K562 (cell line): ENCODE measurements at regions not wholly inside any gene's neighbourhood (a gene's known extent, or its start where the extent isn't known, plus 50 kb on each side); places are given as distances from the start of the nearest gene placed in this dataset.

Experiments used
- ATAC-seq: fragments of 200-7000 bp; cut with Tn5 transposase; 3 replicates; pipeline ENCODE4 v1.9.1; 2020; ENCODE audit warnings: moderate library complexity
- BruUV-seq: library from RNA; stranded (reverse); fragments of 400-500 nt; replicated peaks from 2 replicates; lab custom pipeline; 2021; lab: Mats Ljungman, UMichigan
- CTCF ChIA-PET: fragments of 300-600 bp; formaldehyde crosslinking; extraction: SDS; loops from one replicate; lab custom pipeline; 2021; ENCODE audit warnings: low intra/inter-chr PET ratio; lab: Yijun Ruan, JAX
- POLR2A ChIA-PET: fragments of 300-600, 350-650 bp; sonication (Branson Sonifier 250); formaldehyde crosslinking; extraction: SDS; loops from one replicate; lab custom pipeline; 2021; ENCODE audit warnings: antibody characterized with exemption, inconsistent platforms; lab: Yijun Ruan, JAX
- DNase-seq, 4 experiments: peaks; one replicate each; pipeline versions ENCODE4 v3.0.0 to v3.0.0-alpha.2; 2011 to 2018; ENCODE audit warnings: low spot score in 3 of 4, mixed read lengths in 3 of 4; ENCODE audit errors: extremely low read depth in 1 of 4
- FAIRE-seq: peaks from 2 replicates; lab custom pipeline; 2011; peaks lifted over from hg19 to GRCh38; lab: Jason Lieb, UNC
- H2AFZ ChIP-seq: 2 replicates; pipeline ENCODE4 v1.6.0; 2011; ENCODE audit warnings: low read depth, low read length, control low read depth, inconsistent platforms
- H3K27ac ChIP-seq: fragments of 200-600 bp; 3 replicates; pipeline ENCODE4 v1.8.0; 2011; ENCODE audit warnings: low read depth, mild to moderate bottlenecking, control low read depth, inconsistent platforms, low read length, moderate library complexity, mixed read lengths; ENCODE audit errors: extremely low read depth
- H3K27me3 ChIP-seq, 2 experiments: fragments of 300-600 bp in 1 of 2; 2 replicates in 1 of 2; 3 replicates in 1 of 2; pipeline versions ENCODE4 v1.6.0 to v1.8.0; 2011; ENCODE audit warnings: inconsistent platforms in 2 of 2, low read length in 2 of 2, mild to moderate bottlenecking in 1 of 2, mixed read lengths in 1 of 2, moderate library complexity in 1 of 2; ENCODE audit not compliant: control insufficient read depth in 2 of 2, insufficient read depth in 2 of 2
- H3K36me3 ChIP-seq: fragments of 300-600 bp; 3 replicates; pipeline ENCODE4 v1.8.0; 2011; ENCODE audit warnings: mild to moderate bottlenecking, low read length, inconsistent platforms; ENCODE audit not compliant: control insufficient read depth, insufficient read depth
- H3K4me1 ChIP-seq, 2 experiments: fragments of 200-600 bp in 1 of 2; replicated peaks in 1 of 2; 2 replicates in 1 of 2; 3 replicates in 1 of 2; pipeline versions ENCODE4 v1.5.1 to v1.8.0; 2011; ENCODE audit warnings: inconsistent platforms in 2 of 2, low read length in 2 of 2, mild to moderate bottlenecking in 1 of 2, mixed read lengths in 1 of 2, moderate library complexity in 1 of 2; ENCODE audit not compliant: control insufficient read depth in 2 of 2, insufficient read depth in 2 of 2
- H3K4me2 ChIP-seq: 2 replicates; pipeline ENCODE4 v1.6.1; 2011; ENCODE audit warnings: low read length, control low read depth, inconsistent platforms, mixed read lengths; ENCODE audit not compliant: insufficient read depth
- H3K4me3 ChIP-seq: fragments of 200-600 bp; sonication (generic), shearing (Covaris generic); 2 replicates; pipeline ENCODE4 v1.5.1; 2016; ENCODE audit warnings: control low read depth, inconsistent platforms
- H3K79me2 ChIP-seq: fragments of 200-600 bp; 3 replicates; pipeline ENCODE4 v1.8.0; 2011; ENCODE audit warnings: low read length, inconsistent platforms; ENCODE audit not compliant: control insufficient read depth, insufficient read depth
- H3K9ac ChIP-seq, 2 experiments: 2 replicates each; pipeline versions ENCODE4 v1.6.0 to v1.6.1; 2011; ENCODE audit warnings: low read depth in 2 of 2, low read length in 2 of 2, control low read depth in 1 of 2, inconsistent platforms in 1 of 2, mild to moderate bottlenecking in 1 of 2, mixed read lengths in 1 of 2; ENCODE audit not compliant: insufficient read depth in 1 of 2
- H3K9me1 ChIP-seq: one replicate; pipeline ENCODE4 v1.6.0; 2011; ENCODE audit warnings: inconsistent platforms, mild to moderate bottlenecking, low read length, moderate library complexity; ENCODE audit not compliant: control insufficient read depth, insufficient read depth
- H3K9me3 ChIP-seq: replicated peaks from 2 replicates; pipeline ENCODE4 v1.5.1; 2011; ENCODE audit warnings: low read depth, low read length, inconsistent platforms; ENCODE audit not compliant: control insufficient read depth, insufficient read depth
- H4K20me1 ChIP-seq: replicated peaks from 2 replicates; pipeline ENCODE4 v1.6.1; 2011; ENCODE audit warnings: low read length, inconsistent platforms, mixed read lengths; ENCODE audit not compliant: control insufficient read depth, insufficient read depth
- GABPA ChIP-seq: fragments of 200-800 bp; sonication (Bioruptor generic); conservative IDR thresholded peaks from 2 replicates; pipeline ENCODE4 v1.6.1; 2016; ENCODE audit warnings: low read depth, missing genetic modification characterization, missing compliant biosample characterization
- JUN ChIP-seq, 2 experiments: sonication (generic) in 1 of 2; formaldehyde crosslinking in 1 of 2; IDR thresholded peaks; 2 replicates each; pipeline versions ENCODE4 v1.6.1 to v1.8.0; 2012 to 2022; ENCODE audit warnings: borderline replicate concordance in 2 of 2, mild to moderate bottlenecking in 2 of 2, improper control_type of control experiment in 1 of 2, low read depth in 1 of 2, low read length in 1 of 2, missing genetic modification reagents in 1 of 2
- NR1H2 ChIP-seq: sonication (generic); formaldehyde crosslinking; IDR thresholded peaks from 2 replicates; pipeline ENCODE4 v1.4.0; 2020; ENCODE audit warnings: mild to moderate bottlenecking, missing genetic modification reagents
- NR2C2 ChIP-seq, 2 experiments: fragments of 200-800 bp in 1 of 2; sonication (Bioruptor generic) in 1 of 2; sonication (generic) in 1 of 2; formaldehyde crosslinking in 1 of 2; IDR thresholded peaks; 2 replicates each; pipeline versions ENCODE4 v1.6.1 to v1.8.0; 2016 to 2022; ENCODE audit warnings: mild to moderate bottlenecking in 1 of 2, missing compliant biosample characterization in 1 of 2, missing genetic modification characterization in 1 of 2, missing genetic modification reagents in 1 of 2
- OTX1 ChIP-seq: fragments of 450-650 bp; formaldehyde crosslinking; IDR thresholded peaks from 2 replicates; pipeline ENCODE4 v1.4.0; 2022; ENCODE audit warnings: mild to moderate bottlenecking
- SIRT6 ChIP-seq: IDR thresholded peaks from one replicate; pipeline ENCODE4 v1.6.1; 2012; ENCODE audit warnings: low read depth, mild to moderate bottlenecking, control low read depth, inconsistent platforms, low read length, moderate library complexity
- SMAD4 ChIP-seq: fragments of 250-450 bp; sonication (Bioruptor Pico); conservative IDR thresholded peaks from 2 replicates; pipeline ENCODE4 v1.8.0; 2021; ENCODE audit warnings: inconsistent platforms, mild to moderate bottlenecking, moderate library complexity
- ZNF263 ChIP-seq: sonication (generic); formaldehyde crosslinking; IDR thresholded peaks from 2 replicates; pipeline ENCODE4 v1.8.0; 2022; ENCODE audit warnings: mild to moderate bottlenecking, missing genetic modification reagents, borderline replicate concordance
- WGBS: fragments of 100-300 bp; shearing (Covaris generic); methylation state at CpG from one replicate; pipeline ENCODE4 v1.1.6; 2016; ENCODE audit warnings: low coverage, mixed read lengths; ENCODE audit not compliant: insufficient coverage; ENCODE audit errors: missing lambda C conversion rate; 5-methylcytosine and 5-hydroxymethylcytosine counted together
- in situ Hi-C: fragments of 300-500 bp; cut with MboI; formaldehyde crosslinking; loops from 4 replicates; pipeline ENCODE4 v1.15.0; 2018; ENCODE audit warnings: inconsistent platforms, mixed read lengths
- intact Hi-C: fragments of 100-400 bp; cut with micrococcal nuclease; formaldehyde crosslinking; loops from 2 replicates; pipeline ENCODE4 v1.14.2; 2022
- TF ChIP-seq, protein P1 (sequence below), 3 experiments: fragments of 200-800 bp in 1 of 3; fragments of 250-450 bp in 1 of 3; fragments of 450-650 bp in 1 of 3; sonication (Bioruptor Pico) in 1 of 3; sonication (Bioruptor generic) in 1 of 3; formaldehyde crosslinking in 1 of 3; IDR thresholded peaks; 2 replicates each; pipeline versions ENCODE4 v1.6.1 to v1.8.0; 2016 to 2022; ENCODE audit warnings: mild to moderate bottlenecking in 2 of 3, missing genetic modification characterization in 2 of 3, missing compliant biosample characterization in 1 of 3, moderate library complexity in 1 of 3
- TF ChIP-seq, protein P2 (sequence below): fragments of 450-650 bp; IDR thresholded peaks from one replicate; pipeline ENCODE4 v1.6.1; 2018; ENCODE audit warnings: mild to moderate bottlenecking, moderate library complexity; ENCODE audit not compliant: partially characterized antibody

DNA sequence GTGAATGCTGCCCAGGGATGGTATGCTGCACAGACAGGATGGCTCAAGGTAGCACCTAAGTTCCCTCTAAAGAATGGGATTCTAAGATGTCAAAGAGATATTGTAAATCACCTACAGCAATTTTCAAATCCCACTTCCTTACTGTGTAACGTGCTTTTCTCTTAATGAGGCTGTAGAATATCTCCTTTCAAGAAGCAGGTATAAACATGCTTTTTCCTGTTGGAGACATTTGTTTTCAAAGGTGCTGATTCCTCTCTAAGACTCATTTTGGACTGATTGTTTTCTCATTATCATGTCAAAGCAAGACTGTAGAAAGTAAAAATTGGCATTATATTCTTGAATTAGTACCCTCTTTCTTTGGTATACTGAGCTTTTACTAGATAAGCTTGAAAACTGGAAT lies 412.6 kb upstream of the PAPPA start (continued):
- TF ChIP-seq JUN (IDR thresholded peaks at IDR 0.05; ENCODE audit: borderline replicate concordance, low read depth, low read length) (no peak), JUN (CRISPR knock-in tag; IDR thresholded peaks at IDR 0.05; ENCODE audit: borderline replicate concordance) (no peak)

DNA sequence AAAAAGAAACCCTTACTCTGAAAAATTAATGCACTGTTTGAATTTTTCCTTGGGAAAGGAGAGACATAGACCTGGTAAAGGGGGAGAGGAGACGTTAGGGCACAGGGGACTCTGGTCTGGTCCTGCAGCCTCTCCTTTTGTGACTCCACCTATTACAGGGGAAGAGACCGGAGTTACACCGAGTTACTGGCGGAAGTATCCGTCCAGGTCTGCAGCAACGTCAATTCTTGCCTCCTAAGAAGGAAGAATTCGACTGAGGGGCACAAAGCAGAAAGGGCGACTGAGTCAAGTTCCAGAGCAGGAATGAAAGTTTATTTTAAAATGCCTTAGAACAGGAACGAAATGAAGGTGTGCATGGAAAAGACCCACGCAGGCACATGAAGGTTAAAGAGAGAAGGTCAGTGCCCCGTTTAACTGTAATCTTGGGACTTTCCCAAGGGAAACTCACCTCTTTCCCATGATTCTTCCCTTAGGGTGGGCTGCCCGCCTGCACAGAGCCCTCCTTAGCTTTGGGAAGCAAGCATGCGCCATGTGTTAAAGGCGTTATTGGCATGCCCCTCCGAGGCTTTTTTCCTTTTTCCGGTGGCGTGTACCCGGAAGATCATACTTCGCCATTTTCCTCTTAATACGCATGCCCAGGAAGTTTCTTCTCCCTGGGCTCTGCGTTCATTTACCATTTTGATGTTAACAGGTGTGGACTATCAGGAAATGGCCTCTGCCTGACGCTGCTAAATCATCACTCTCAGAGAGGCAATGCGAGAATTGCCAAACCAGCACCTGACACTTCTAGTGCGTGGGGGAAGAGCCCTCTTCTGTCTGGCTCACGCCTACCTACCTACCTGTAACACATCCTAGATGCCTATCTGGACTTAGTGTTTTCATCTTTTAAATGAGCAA lies 409.6 kb upstream of the PAPPA start:
- no peak overlapping the region for H3K4me2 ChIP-seq
- no peaks in the 10 kb centered on the region for H3K9me1 ChIP-seq
- intact Hi-C loops, result no loop called here
- H4K20me1 ChIP-seq, result no peaks in the 10 kb centered on the region
- no peak overlapping the region for H3K4me3 ChIP-seq
- no peaks in the 10 kb centered on the region for H3K9me3 ChIP-seq
- no peaks in the 10 kb centered on the region for H3K79me2 ChIP-seq
- no peak for ATAC-seq
- no peak overlapping the region for H2AFZ ChIP-seq
- H3K27me3 ChIP-seq, result no peaks in the 10 kb centered on the region
- no peaks in the 10 kb centered on the region for H3K4me1 ChIP-seq
- FAIRE-seq, result no peak
- DNase-seq, result no peak
- ChIA-PET POLR2A (no interaction called here), CTCF (no interaction called here)
- no peaks in the 10 kb centered on the region for H3K36me3 ChIP-seq
- no peak overlapping the region for H3K9ac ChIP-seq
- no peak overlapping the region for H3K27ac ChIP-seq
- WGBS, result 0% methylated on average over 24 of the region's 25 CpGs
- in situ Hi-C loops, result no loop called here
- BruUV-seq, result no TSS peak
- TF ChIP-seq SMAD4 (CRISPR knock-in tag) (no peak), GABPA (tag) (peak; percentile 82), SIRT6 (no peak), NR2C2 (CRISPR knock-in tag; IDR thresholded peaks at IDR 0.05) (no peak), NR2C2 (tag; IDR thresholded peaks at IDR 0.05) (peak; percentile 44; the same call in 1 of the 2 replicates), OTX1 (CRISPR knock-in tag) (no peak), ZNF263 (CRISPR knock-in tag) (no peak), NR1H2 (CRISPR knock-in tag) (no peak)
- TF ChIP-seq, protein P1, sequence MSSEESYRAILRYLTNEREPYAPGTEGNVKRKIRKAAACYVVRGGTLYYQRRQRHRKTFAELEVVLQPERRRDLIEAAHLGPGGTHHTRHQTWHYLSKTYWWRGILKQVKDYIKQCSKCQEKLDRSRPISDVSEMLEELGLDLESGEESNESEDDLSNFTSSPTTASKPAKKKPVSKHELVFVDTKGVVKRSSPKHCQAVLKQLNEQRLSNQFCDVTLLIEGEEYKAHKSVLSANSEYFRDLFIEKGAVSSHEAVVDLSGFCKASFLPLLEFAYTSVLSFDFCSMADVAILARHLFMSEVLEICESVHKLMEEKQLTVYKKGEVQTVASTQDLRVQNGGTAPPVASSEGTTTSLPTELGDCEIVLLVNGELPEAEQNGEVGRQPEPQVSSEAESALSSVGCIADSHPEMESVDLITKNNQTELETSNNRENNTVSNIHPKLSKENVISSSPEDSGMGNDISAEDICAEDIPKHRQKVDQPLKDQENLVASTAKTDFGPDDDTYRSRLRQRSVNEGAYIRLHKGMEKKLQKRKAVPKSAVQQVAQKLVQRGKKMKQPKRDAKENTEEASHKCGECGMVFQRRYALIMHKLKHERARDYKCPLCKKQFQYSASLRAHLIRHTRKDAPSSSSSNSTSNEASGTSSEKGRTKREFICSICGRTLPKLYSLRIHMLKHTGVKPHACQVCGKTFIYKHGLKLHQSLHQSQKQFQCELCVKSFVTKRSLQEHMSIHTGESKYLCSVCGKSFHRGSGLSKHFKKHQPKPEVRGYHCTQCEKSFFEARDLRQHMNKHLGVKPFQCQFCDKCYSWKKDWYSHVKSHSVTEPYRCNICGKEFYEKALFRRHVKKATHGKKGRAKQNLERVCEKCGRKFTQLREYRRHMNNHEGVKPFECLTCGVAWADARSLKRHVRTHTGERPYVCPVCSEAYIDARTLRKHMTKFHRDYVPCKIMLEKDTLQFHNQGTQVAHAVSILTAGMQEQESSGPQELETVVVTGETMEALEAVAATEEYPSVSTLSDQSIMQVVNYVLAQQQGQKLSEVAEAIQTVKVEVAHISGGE (CRISPR knock-in tag; IDR thresholded peaks at IDR 0.05), result peak in 2 of 3 experiments; percentile 56 to 92; a peak in 3 of 6 replicates
- TF ChIP-seq, protein P2, sequence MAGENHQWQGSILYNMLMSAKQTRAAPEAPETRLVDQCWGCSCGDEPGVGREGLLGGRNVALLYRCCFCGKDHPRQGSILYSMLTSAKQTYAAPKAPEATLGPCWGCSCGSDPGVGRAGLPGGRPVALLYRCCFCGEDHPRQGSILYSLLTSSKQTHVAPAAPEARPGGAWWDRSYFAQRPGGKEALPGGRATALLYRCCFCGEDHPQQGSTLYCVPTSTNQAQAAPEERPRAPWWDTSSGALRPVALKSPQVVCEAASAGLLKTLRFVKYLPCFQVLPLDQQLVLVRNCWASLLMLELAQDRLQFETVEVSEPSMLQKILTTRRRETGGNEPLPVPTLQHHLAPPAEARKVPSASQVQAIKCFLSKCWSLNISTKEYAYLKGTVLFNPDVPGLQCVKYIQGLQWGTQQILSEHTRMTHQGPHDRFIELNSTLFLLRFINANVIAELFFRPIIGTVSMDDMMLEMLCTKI, result no peak
